ENCODE measurements at regions not wholly inside any gene's neighbourhood (a gene's known extent, or its start where the extent isn't known, plus 50 kb on each side); places are given as distances from the start of the nearest gene placed in this dataset.
"Not testable (repeated sequence)": the region's sequence is repeated elsewhere in the genome, so short reads cannot be mapped to it uniquely, and the experiment has no call there.

DNA sequence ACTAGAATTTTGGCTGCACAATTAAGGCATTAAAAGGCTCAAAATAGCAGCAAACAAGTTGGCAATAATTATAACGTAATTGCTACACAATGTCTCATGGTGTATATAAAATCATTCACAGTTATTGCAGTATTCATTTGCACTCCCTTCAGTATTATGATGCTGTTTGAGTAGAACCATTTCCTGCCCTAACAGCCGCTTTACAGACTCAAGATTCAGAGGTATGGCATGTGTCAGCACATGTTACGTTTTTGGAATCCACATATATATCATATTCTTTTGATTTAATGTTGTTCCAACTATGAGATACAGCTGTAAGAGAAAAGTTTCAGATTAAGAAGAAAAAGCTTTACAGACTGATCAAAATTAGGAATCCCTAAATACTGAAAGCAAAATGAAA lies 56.3 kb upstream of the NCKAP5 start:
- ChIA-PET POLR2A (no interaction called here), CTCF (no interaction called here)

DNA sequence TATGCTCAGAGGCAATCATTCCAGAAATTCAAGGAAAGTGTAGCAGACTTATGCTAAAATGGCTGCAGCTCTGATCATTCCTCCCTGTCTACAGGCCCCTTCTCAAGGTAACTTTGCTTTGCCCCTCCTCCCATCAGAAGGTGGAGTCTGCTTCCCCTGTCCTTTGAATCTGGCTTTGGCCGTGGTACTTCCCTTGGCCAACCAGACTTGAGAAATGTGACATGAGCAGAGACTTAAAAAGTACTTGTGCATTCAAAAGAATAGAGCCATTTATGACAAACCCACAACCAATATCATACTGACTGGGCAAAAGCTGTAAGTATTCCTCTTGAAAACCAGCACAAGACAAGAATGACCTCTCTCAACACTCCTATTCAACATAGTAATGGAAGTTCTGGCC lies 59.5 kb upstream of the NCKAP5 start:
- ChIA-PET CTCF (no interaction called here), POLR2A (no interaction called here)

DNA sequence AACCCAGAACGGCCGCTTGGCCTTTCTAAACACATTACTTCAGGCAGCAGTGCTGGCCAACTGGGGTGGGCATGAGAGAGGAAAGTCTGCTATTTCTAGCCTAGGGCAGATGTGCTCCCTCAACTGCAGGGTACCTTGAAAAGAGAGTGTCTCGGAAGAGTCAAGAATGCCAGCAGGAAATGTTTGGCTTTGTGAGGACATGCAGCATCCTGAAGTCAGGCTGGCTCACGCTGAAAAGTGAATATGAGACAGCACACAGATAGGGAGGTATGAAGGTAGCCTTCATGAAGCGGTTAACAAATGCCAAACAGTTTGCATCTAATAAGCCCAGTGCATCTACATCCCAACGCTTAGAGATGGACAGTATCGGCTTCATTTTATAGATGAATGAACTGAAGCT lies 65.0 kb upstream of the NCKAP5 start:
- POLR2A ChIA-PET: no interaction called here
- CTCF ChIA-PET: no interaction called here

DNA sequence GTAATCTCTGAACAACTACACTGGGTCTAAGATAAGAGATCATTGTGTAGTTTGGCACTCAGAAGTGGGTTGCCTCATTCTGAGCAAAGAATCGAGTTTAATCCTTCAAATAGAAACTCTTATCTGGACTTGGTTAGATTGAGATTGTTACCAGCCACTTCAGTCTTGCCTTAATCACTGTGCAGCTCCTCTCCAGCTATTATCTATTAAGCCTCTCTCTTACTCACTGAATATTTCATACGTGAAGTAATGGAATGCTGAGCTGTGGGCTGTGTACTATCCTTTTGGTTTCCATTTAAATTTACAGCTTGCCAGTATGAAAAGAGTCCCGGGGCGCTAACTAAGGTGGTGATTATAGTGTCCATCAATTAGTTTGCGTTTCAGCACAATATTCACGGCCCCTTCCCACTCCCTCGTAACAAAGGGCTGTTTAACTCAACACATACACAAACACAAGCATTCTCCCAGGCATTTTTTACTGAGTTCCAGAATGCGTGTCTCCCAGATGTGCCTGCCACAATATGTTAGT lies 65.7 kb upstream of the NCKAP5 start:
- ChIA-PET POLR2A (no interaction called here), CTCF (no interaction called here)

DNA sequence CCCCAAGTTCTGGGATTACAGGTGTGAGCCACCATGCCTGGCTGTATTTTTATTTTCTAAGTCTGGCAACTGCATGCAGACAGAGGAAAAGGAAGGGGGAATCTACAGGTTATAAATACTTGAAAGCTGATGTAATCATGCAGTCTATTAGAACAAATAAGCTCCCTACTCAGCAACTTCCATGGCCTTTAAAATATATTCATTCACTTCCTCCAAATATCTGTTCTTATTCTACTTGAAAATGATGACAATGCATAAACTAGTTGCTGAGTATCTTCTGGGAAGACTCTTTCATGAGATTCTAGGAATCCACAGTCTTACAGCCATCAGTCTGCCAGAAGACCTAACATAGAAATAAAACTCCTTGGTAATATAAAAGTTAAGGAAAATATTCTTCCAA lies 66.9 kb upstream of the NCKAP5 start:
- CTCF ChIA-PET: interaction anchor here (0.8 kb wide), 1 partner anchor 57 kb away, joined by 3 read pairs; no protein-coding TSS in a partner anchor

DNA sequence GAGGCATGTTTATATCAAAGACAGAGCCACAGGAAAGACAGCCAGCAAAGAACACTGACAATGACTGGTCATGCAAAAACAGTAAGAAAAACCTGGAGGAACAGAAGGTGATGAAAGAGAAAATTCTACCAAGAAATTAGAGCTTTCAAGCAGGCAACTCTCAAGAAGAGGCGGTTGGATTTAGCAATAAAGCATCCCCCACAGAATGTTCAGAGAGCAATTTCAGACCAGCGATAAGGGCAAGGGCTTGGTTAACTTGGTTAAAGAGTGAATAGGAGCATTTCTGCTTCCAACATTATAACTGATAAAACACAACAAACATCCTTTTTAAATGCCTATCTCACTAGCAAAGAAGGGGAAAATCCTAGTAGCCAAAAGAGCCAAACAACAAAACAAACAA lies 68.0 kb upstream of the NCKAP5 start:
- ChIA-PET POLR2A (no interaction called here), CTCF (no interaction called here)

More for the DNA sequence above, 66.9 kb upstream of the NCKAP5 start:
- POLR2A ChIA-PET: no interaction called here

DNA sequence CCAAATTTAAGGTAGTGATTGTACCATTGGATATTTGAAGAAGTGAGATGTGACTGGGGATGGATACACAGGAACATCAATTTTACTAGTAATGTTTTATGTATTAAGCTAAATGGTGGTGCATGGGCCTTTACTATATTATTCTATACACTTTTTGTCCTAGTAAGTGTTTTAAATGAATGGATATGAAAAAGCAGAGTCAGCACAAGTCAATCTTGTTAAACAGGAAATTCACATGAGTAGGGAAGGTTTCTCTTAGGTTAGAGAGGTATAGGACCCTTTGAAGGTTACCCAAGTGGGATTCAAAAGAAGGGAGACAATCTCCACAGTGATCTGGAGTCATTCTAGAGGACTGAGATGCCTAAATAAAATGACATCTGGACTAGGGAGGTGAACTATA lies 71.8 kb upstream of the NCKAP5 start:
- POLR2A ChIA-PET: no interaction called here
- CTCF ChIA-PET: no interaction called here

DNA sequence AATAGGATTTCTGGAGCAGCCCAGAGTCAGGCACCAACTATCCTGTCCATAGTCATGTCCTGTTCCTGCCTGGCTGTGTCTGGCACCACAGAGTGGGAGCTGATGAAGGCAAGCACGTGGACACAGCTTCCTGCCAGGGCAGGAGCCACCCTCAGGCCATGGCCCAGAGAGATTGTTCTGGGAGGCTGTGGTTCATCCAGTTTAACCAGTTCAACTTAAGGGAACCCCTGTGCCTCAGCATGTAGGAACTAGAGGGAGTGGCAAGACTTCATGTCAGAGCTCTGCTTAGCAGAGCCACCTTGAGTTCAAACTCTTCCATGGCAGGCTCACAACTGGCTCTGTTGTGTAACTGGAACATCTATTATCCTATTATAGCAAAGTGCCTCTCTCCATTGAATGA lies 73.2 kb upstream of the NCKAP5 start:
- ChIA-PET CTCF (no interaction called here), POLR2A (no interaction called here)

DNA sequence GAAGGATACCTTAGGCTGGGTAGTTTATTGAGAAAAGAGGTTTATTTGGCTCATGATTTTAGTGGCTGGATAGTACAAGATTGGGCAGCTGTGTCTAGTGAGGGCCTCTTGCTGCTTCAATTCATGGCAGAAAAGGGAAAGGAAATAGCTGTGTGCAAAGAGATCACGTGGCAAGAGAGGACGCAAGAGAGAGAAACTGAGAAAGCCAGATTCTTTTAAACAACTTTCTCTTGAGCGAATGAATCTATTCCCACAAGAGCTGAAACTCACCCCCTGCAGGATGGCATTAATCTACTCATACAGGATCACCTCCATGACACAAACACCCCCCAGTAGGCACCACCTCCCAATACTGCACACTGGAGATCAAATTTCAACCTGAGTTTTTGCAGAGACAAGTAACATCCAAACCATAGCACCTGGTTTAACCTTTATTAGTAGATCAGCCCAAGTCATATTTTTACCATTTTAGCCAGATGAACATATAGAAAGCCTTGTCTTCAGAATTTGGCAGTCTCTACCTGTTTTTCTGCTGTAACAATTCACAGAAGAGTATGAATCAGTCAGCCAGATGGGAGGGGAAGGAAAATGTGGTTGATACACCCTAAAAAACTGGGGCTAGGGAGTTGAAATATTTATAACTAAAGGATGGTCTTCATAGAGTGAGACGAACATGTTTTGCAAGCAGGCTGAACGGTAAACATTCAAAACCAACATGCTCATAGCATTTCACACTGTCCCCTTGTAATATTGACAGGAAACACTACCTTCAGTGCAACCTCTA lies 73.9 kb upstream of the NCKAP5 start:
- ChIA-PET POLR2A (no interaction called here), CTCF (no interaction called here)

DNA sequence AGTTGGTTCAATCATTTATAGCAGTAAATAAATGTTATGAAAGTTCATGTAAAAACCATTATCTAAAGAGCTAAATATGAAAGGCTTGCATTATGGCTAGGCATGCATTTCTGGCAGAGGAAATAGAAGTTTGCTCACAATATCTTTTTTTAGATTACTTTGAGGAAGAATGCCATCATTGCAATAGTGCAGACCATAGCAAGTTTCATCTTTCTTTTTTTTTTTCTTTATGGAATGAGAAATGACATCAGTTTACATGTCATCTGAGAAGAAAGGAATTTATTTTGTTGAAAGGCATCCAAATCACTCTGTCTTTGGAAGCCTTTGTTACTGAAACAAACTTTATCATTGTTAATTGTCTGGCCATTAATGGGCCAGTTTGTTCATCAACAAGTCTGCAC lies 74.5 kb upstream of the NCKAP5 start:
- POLR2A ChIA-PET: no interaction called here

DNA sequence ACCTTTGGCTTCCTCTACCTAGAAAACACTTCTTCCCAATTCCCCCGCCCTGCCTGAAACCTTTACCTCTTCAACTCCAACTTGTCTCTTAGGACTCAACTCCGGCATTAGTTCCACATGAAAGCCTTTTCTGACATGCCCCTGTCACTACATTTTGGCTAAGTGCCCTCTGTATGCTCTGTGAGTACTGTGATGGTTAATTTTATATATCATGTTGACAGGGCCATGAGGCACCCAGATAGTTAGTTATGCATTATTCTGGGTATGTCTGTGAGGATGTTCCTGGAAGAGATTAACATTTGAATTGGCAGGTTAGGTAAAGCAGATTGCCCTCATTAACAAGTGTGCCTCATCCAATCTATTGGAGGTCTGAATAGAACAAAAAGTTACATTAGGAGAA lies 75.6 kb upstream of the NCKAP5 start:
- POLR2A ChIA-PET: no interaction called here

More for the DNA sequence above, 74.5 kb upstream of the NCKAP5 start:
- CTCF ChIA-PET: no interaction called here

DNA sequence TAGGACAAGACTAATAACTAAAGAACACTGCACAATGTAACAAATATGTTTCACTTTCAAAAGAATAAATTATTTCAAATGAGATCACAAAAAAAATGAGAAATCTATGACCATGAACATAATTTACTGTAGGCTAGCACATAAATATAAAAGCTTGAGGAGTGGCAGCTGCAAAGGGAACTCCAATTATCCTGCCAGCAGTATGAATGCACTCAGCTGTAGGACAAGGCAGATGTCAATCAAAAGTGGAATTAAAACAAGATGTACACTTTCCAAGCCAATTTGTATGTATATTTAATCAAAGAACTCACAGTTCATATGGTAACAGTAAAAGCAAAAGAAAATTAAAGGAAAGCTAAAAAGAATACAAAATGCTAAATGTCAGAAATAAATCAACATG lies 76.6 kb upstream of the NCKAP5 start:
- CTCF ChIA-PET: no interaction called here

More for the DNA sequence above, 75.6 kb upstream of the NCKAP5 start:
- CTCF ChIA-PET: no interaction called here

DNA sequence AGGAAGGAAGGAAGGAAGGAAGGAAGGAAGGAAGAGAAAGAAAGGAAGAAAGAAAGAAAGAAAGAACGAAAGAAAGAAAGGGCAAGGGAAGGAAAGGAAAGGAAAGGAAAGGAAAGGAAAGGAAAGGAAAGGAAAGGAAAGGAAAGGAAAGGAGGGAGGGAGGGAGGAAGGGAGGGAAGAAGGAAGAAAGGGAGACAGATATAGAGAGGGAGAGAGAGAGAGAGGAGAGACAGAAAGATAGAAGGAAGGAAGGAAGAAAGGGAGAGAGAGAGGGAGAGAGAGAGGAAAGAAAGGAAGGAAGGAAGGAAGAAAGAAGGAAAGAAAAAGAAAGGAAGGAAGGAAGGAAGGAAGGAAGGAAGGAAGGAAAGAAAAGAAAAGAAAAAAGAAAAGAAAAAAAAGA lies 79.1 kb upstream of the NCKAP5 start:
- CTCF ChIA-PET, POLR2A ChIA-PET: not testable (repeated sequence)

More for the DNA sequence above, 76.6 kb upstream of the NCKAP5 start:
- POLR2A ChIA-PET: no interaction called here

DNA sequence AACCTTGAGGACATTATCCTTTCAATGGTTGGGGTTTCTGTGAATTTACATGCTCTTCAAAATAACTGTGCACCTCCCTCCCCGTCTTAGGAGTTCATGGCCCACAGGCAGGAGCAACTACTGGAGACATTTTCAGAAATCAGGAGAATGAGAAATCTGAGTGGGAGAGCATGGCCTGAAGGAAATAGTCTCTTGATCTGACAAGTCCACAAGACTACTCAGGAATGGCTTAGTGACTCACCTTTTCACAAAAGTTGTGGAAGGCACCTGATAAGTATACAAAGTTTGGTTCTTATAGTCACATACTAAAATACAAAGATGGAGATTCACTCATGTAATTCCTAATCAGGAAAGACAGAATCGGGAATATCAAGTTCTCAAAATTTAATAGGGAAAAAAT lies 83.6 kb upstream of the NCKAP5 start:
- ChIA-PET POLR2A (no interaction called here), CTCF (no interaction called here)

DNA sequence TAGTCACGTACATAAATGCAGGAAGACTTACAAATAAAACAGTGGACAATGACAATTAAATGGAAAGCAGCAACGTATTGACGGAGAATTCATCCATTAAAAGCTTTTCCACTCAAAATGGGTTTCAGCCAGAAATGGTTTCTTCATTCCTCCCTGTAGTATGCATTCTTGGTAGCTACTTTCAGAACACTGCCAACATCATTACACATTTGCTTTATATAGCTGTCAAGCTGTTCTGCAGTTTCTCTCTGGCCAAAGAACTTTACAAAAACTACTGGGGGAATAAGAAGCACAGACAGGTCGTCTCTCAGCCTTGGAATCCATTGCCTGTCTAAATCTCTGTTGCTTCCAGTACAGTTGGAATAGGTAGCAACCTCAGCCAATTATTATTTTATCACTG lies 84.1 kb upstream of the NCKAP5 start:
- ChIA-PET CTCF (no interaction called here), POLR2A (no interaction called here)

DNA sequence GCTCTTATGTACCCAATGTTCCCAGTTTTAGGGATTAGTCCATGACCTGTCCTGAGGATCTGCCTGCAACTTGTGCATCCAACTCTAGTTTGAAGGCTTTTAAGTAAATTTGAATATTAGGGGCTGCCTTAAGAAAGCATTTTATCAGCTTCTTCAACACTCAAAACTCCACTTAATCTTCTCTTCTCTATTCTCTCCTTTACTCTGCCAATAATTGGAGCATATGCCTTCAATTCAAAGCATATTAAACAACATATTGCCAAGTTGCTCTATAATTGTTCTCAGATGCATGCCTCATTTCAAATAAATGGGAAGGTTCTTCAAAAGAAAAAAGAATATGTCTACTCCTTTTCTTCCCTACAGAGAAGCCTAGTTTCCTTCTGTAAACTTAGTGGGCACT lies 84.8 kb upstream of the NCKAP5 start:
- POLR2A ChIA-PET: no interaction called here
- CTCF ChIA-PET: no interaction called here

DNA sequence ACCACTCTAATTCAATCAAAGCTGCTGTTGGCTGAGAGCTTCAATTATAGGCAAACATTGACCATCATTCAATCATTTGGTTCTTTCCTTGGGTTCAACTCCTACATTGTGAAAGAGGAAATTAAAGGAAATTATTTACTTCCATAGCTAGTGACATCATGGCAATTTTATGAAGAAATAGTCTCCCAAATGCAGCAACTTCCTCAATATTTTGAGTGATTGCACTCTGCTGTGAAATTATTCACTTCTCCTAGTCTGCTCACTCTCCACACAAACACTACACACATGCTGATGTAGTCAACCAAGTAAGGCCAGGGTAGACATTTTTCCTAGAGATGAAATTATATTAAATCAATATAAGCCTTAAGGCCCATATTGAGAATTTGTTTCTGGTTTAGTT lies 86.7 kb upstream of the NCKAP5 start:
- ChIA-PET POLR2A (no interaction called here), CTCF (no interaction called here)

DNA sequence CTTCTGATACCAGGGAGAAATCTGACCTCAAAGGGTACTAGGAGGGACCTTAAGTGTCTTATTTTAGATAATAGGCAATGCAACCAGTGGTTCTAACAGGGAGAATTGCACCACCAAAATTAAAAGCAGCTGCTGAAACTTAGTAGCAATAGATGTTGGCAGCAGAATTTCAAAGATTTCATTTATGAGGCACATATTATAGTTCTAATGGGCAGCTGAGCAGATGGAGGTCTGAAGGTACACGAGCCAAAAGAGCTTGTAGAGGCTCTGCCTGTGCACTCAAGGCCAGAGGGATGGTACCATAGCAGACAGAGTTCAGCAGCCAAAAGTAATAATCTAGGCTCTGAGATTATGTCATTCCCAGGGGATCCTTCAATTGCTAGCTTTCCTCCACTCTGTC lies 87.3 kb upstream of the NCKAP5 start:
- POLR2A ChIA-PET: no interaction called here

DNA sequence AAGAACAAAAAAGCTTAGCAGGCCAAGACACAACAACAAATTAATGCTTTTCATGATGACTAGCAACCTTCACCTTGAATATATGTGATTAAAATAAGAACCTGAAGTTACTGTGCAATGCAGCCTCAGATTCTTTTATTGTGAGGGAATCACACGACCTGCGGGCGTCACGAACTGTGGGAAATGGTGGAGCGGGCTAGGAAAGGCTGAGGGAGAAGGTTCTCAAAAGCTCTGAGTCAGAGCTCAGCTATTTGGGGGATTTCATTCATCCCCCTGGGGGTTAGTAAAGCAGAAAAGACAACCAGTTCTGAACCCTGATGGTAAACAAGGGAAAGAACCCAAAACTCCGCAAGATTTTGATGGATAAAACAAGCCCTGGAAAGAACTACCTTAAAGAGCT lies 89.3 kb upstream of the NCKAP5 start:
- ChIA-PET POLR2A (no interaction called here), CTCF (no interaction called here)

More for the DNA sequence above, 87.3 kb upstream of the NCKAP5 start:
- CTCF ChIA-PET: no interaction called here

DNA sequence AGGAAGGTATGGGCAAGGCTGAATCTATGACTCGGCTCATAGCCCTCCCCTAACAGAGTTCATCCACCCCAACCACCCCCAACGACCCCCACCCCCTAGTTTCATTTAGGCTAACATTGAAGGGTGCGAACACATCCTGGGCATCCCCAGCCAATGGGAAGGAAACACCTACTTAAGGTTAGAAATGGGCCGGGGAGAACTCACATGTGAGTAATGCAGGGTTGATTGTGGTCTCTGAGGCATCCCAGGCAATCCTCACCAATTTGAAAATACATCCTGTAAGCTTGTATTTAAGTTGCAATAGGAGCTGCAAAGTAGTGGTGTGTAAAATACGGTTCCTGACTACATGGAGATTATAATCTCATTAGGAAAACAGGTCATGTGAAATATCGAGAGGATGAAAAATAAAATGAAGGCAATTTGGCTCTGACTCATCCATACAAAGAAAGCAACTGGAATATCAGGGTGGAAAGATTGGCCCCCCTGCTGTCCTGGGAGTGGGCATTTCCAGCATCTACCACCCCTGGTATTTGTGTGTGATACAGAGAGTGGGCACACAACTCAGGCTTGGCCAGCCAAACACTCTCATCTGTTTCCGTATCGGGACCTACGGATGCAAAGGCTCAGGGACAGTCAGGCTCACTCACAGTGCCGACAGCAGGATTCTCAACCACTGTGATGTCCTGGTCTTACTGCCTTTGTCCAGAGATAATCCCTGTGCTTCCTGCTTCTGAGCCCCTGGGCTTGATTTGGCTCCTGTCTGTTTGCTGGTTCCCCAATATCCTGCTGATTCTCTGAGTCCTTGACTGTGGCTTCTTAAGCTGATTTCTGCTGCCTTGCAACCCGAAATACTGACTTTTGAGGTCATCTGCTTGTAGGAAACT lies 90.0 kb upstream of the NCKAP5 start:
- ChIA-PET POLR2A (no interaction called here), CTCF (no interaction called here)

DNA sequence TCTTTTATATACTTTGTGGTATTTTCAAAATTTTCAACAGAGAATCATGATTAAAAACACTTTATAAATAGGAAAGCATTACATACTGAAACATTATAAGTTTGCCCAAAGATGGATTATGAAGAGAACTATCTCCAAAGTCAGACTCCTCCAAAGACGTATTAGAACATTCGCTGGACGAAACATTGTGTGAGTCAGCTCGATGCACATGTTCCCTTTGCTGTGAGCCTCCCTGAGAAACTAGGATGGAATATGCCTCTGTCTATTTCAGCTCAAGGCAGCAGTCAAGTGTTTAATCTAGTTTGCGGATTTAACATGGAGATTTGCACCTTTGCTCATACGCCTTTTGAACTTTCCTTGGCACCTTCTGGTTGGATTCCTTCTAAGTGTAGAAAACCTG lies 92.2 kb upstream of the NCKAP5 start:
- ChIA-PET CTCF (no interaction called here), POLR2A (no interaction called here)

Data from activated CD8-positive, alpha-beta memory T cell treated with anti-CD3 and anti-CD28 coated beads for 36 hours (primary cell).